WTC11 (cell line): ENCODE measurements at regions not wholly inside any gene's neighbourhood (a gene's known extent, or its start where the extent isn't known, plus 50 kb on each side); places are given as distances from the start of the nearest gene placed in this dataset.
"Not testable (repeated sequence)": the region's sequence is repeated elsewhere in the genome, so short reads cannot be mapped to it uniquely, and the experiment has no call there.

Experiments
- ATAC-seq: fragments of 200-7000 bp; cut with Tn5 transposase; 2 replicates; pipeline ENCODE4 v1.10.0; 2021; ENCODE audit warnings: mild to moderate bottlenecking, moderate library complexity
- CTCF ChIA-PET: fragments of 300-600 bp; sonication (Branson Sonifier 250); formaldehyde crosslinking; loops from one replicate; lab custom pipeline; 2021; ENCODE audit warnings: antibody characterized with exemption; lab: Charles Lee
- POLR2A ChIA-PET: fragments of 350-600 bp; sonication (Branson Sonifier 250); formaldehyde crosslinking; loops from one replicate; lab custom pipeline; 2021; ENCODE audit warnings: antibody characterized with exemption; lab: Charles Lee
- DNase-seq: peaks from one replicate; pipeline ENCODE4 v3.0.0; 2021; ENCODE audit warnings: low spot score
- H3K27ac Mint-ChIP-seq: 2 replicates; pipeline ENCODE4 v1.8.0; 2021; ENCODE audit warnings: mixed read lengths
- H3K27me3 Mint-ChIP-seq: 2 replicates; pipeline ENCODE4 v1.8.0; 2021; ENCODE audit warnings: low read depth, mild to moderate bottlenecking, moderate library complexity, mixed read lengths
- H3K36me3 Mint-ChIP-seq: 2 replicates; pipeline ENCODE4 v1.8.0; 2021; ENCODE audit warnings: mixed read lengths
- H3K4me1 Mint-ChIP-seq: 2 replicates; pipeline ENCODE4 v1.8.0; 2022; ENCODE audit warnings: mixed read lengths
- H3K4me3 Mint-ChIP-seq: 2 replicates; pipeline ENCODE4 v1.8.0; 2021; ENCODE audit warnings: mild to moderate bottlenecking, moderate library complexity, mixed read lengths
- H3K9me3 Mint-ChIP-seq: 2 replicates; pipeline ENCODE4 v1.8.0; 2021; ENCODE audit warnings: mixed read lengths
- AFF4 ChIP-seq: sonication (generic); formaldehyde crosslinking; IDR thresholded peaks from 2 replicates; pipeline ENCODE4 v1.8.1; 2023; ENCODE audit warnings: mild to moderate bottlenecking, missing genetic modification reagents, borderline replicate concordance
- E2F1 ChIP-seq: sonication (generic); formaldehyde crosslinking; IDR thresholded peaks from 2 replicates; pipeline ENCODE4 v1.8.0; 2022; ENCODE audit warnings: mild to moderate bottlenecking, missing genetic modification reagents
- E2F5 ChIP-seq: sonication (generic); formaldehyde crosslinking; IDR thresholded peaks from 2 replicates; pipeline ENCODE4 v1.8.1; 2022; ENCODE audit warnings: mild to moderate bottlenecking, moderate library complexity, missing genetic modification reagents
- GABPB1 ChIP-seq: sonication (generic); formaldehyde crosslinking; IDR thresholded peaks from 2 replicates; pipeline ENCODE4 v1.8.1; 2023; ENCODE audit warnings: mild to moderate bottlenecking, missing genetic modification reagents
- JAZF1 ChIP-seq: fragments of 250-450 bp; sonication (Bioruptor Pico); IDR thresholded peaks from 2 replicates; pipeline ENCODE4 v1.9.0; 2021; ENCODE audit warnings: moderate library complexity, mild to moderate bottlenecking, inconsistent platforms
- JUN ChIP-seq: sonication (generic); formaldehyde crosslinking; IDR thresholded peaks from 2 replicates; pipeline ENCODE4 v1.8.0; 2023; ENCODE audit warnings: mild to moderate bottlenecking, missing genetic modification reagents
- NR3C1 ChIP-seq: sonication (generic); formaldehyde crosslinking; conservative IDR thresholded peaks from 2 replicates; pipeline ENCODE4 v1.8.1; 2023; ENCODE audit warnings: low read depth, mild to moderate bottlenecking, missing genetic modification reagents
- OVOL2 ChIP-seq: fragments of 250-450 bp; sonication (Bioruptor Pico); IDR thresholded peaks from 2 replicates; pipeline ENCODE4 v1.9.0; 2021; ENCODE audit warnings: mild to moderate bottlenecking, borderline replicate concordance
- PRRX2 ChIP-seq: fragments of 250-450 bp; sonication (Bioruptor Pico); IDR thresholded peaks from 2 replicates; pipeline ENCODE4 v1.8.0; 2021; ENCODE audit warnings: mild to moderate bottlenecking
- RELA ChIP-seq: sonication (generic); formaldehyde crosslinking; IDR thresholded peaks from 2 replicates; pipeline ENCODE4 v1.8.1; 2022; ENCODE audit warnings: missing genetic modification reagents, mild to moderate bottlenecking, borderline replicate concordance
- ZBTB43 ChIP-seq: sonication (generic); formaldehyde crosslinking; IDR thresholded peaks from 2 replicates; pipeline ENCODE4 v1.8.1; 2023; ENCODE audit warnings: mild to moderate bottlenecking, missing genetic modification reagents
- ZMAT4 ChIP-seq: fragments of 250-450 bp; sonication (Bioruptor Pico); IDR thresholded peaks from 2 replicates; pipeline ENCODE4 v1.9.0; 2021; ENCODE audit warnings: mild to moderate bottlenecking
- ZNF281 ChIP-seq: sonication (generic); formaldehyde crosslinking; IDR thresholded peaks from 2 replicates; pipeline ENCODE4 v1.8.0; 2023; ENCODE audit warnings: mild to moderate bottlenecking, missing genetic modification reagents
- ZNF317 ChIP-seq: sonication (generic); formaldehyde crosslinking; IDR thresholded peaks from 2 replicates; pipeline ENCODE4 v1.8.1; 2023; ENCODE audit warnings: low read depth, mild to moderate bottlenecking, moderate library complexity, missing genetic modification reagents, borderline replicate concordance

- TF ChIP-seq JAZF1 (CRISPR knock-in tag), result no peak
- TF ChIP-seq RELA, result no peak
- no peak for TF ChIP-seq E2F1 (CRISPR knock-in tag)
- no peak for TF ChIP-seq NR3C1 (CRISPR knock-in tag)
- no peak for TF ChIP-seq E2F5 (CRISPR knock-in tag)
- TF ChIP-seq ZMAT4 (CRISPR knock-in tag), result no peak
These were observed 164.6 kb upstream of the KCTD7 start (continued) for GRCh38 chr7:66464059-66464458.

GRCh38 chr7:66466081-66466600 lies 162.5 kb upstream of the KCTD7 start:
- TF ChIP-seq AFF4 (CRISPR knock-in tag) (no peak), PRRX2 (CRISPR knock-in tag) (no peak), ZNF281 (CRISPR knock-in tag) (no peak)
- TF ChIP-seq, all 79 proteins: peak for 0
- no peaks in the 10 kb centered on the region for H3K27me3 Mint-ChIP-seq
- no peak overlapping the region; the same call in 1 of the 2 replicates for H3K27ac Mint-ChIP-seq
- no peak overlapping the region for H3K4me3 Mint-ChIP-seq
- 0 out of 2 replicates have a peak, but pooled peaks cover 2% of the 10 kb centered on the region for H3K36me3 Mint-ChIP-seq
- H3K9me3 Mint-ChIP-seq, result peaks cover 5% of the 10 kb centered on the region
- ATAC-seq (no peak), DNase-seq (no peak)
- ChIA-PET POLR2A (no interaction called here), CTCF (no interaction called here)
- H3K4me1 Mint-ChIP-seq, result no peaks in the 10 kb centered on the region

GRCh38 chr7:66467887-66468286 lies 160.8 kb upstream of the KCTD7 start:
- Mint-ChIP-seq H3K27ac (no peak overlapping the region), H3K36me3 (no peaks in the 10 kb centered on the region), H3K27me3 (no peaks in the 10 kb centered on the region), H3K4me3 (no peak overlapping the region), H3K4me1 (no peaks in the 10 kb centered on the region), H3K9me3 (no peaks in the 10 kb centered on the region)
- TF ChIP-seq GABPB1 (no peak), OVOL2 (CRISPR knock-in tag) (no peak), ZBTB43 (CRISPR knock-in tag) (no peak), JUN (no peak), ZNF317 (CRISPR knock-in tag) (no peak)
- ChIA-PET CTCF (no interaction called here), POLR2A (no interaction called here)
- DNase-seq (no peak), ATAC-seq (no peak)

- H3K9me3 Mint-ChIP-seq, H3K27me3 Mint-ChIP-seq, H3K36me3 Mint-ChIP-seq, H3K27ac Mint-ChIP-seq, DNase-seq, POLR2A ChIA-PET, CTCF ChIA-PET, H3K4me3 Mint-ChIP-seq, ATAC-seq, H3K4me1 Mint-ChIP-seq: not testable (repeated sequence)
These were observed 155.6 kb upstream of the KCTD7 start for GRCh38 chr7:66473064-66473463.
